ENCODE measurements at regions not wholly inside any gene's neighbourhood (a gene's known extent, or its start where the extent isn't known, plus 50 kb on each side); places are given as distances from the start of the nearest gene placed in this dataset.
A peak's percentile ranks its signal among the peaks of the same experiment; 100 is the strongest.

DNA sequence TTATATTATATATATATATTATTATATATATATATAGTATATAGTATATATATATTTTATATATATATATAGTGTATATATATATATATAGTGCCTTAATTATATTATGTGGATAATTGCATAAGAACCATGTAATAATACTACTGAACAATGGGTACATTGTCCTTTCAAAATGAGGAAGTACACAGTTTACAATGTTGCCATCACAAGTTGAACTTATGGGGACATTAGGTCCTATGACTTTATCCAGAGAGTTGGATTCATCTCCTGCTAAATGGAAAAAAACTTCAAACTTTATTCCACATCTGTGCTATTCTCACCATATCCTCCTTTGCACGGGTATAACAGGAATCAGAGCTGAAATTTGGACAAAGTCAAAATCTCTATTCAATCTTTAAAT lies 105.0 kb upstream of the AGR3 start:
- Histone ChIP-seq H3K4me3 (no peak overlapping the region), H3K36me3 (no peaks in the 10 kb centered on the region), H3K4me2 (no peak overlapping the region), H3K27me3 (no peaks in the 10 kb centered on the region), H3K27ac (no peak overlapping the region), H3K4me1 (peaks cover 0 to 40% (median 0%) of the 10 kb centered on the region in 10 experiments; a peak in 7 of 20 replicates), H3K9me3 (replicated peaks in 1 of 11) (0 out of 22 replicates have a peak, but pooled peaks cover 0 to 2% (median 0%) of the 10 kb centered on the region in 11 experiments), H4K20me1 (no peaks in the 10 kb centered on the region), H3K9ac (no peak overlapping the region)
- TF ChIP-seq Cebpa-rat (IDR thresholded peaks at IDR 0.05), result no peak

DNA sequence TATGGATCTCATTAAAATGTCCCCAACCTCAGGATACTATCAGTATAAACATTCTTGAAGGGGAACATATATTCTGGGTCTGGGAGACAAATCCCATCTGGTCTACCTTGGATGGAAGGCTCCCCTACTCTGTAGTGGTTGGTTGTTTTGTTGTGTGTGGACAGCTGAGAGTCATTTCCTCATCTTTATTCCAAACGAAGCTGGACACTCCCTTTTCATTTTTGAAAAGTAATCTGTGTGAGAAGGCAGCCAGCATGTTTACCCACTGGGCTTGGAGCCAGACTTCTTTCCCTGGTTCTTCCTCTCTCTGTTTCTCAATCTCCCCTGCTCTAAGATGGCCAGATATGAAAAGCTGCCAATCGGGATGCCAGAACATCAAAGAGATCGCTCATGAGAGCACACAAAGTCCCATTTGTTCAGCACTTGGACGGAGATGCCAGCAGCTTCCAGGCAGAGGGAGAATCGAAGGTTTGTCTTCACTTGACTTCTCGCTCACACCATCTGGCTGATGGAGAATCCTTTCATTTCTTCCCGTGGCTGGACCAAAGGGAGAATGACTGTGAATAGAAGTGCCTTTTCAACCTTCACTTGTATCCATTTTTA lies 108.1 kb upstream of the AGR3 start:
- H3K4me3 ChIP-seq, result peak overlapping the region in 1 of 10 experiments; percentile 1; a peak in 1 of 20 replicates
- no peaks in the 10 kb centered on the region for H3K27me3 ChIP-seq
- H3K9ac ChIP-seq, result 0 out of 22 replicates have a peak overlapping the region, but pooled peaks of 1 of the 11 experiments have one; percentile 26
- H3K4me2 ChIP-seq, result peak overlapping the region in 5 of 11 experiments; percentile 19 to 60 (median 57); a peak in 8 of 22 replicates
- no peaks in the 10 kb centered on the region for H3K36me3 ChIP-seq
- TF ChIP-seq Cebpa-rat (IDR thresholded peaks at IDR 0.05), result no peak
- H3K9me3 ChIP-seq (replicated peaks in 1 of 11), result peaks cover 0 to 10% (median 0%) of the 10 kb centered on the region in 11 experiments; a peak in 3 of 22 replicates
- peak overlapping the region in 3 of 11 experiments; percentile 23 to 39 (median 38); a peak in 4 of 22 replicates for H3K27ac ChIP-seq
- no peaks in the 10 kb centered on the region for H4K20me1 ChIP-seq
- peaks cover 0 to 18% (median 0%) of the 10 kb centered on the region in 10 experiments; a peak in 7 of 20 replicates for H3K4me1 ChIP-seq

DNA sequence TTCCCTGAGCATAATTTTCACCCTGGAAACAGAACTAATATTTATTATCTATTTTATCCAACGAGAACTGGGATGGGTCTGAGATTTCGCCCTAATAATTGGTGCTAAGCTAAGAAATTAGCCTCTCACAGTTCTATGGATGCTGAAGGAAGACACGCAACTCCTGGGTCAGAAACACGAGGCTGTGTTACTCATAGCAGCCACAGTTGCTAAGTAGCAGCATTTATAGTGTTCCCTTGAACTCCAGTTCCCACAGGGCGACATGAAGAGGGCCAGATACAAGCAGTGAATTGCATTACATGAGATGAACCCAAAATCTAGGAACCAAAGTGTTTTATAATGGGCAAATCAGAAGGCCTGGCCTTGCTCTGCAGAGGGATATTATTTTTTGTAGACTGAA lies 109.8 kb upstream of the AGR3 start:
- Histone ChIP-seq H3K36me3 (0 out of 22 replicates have a peak, but pooled peaks cover 0 to 5% (median 0%) of the 10 kb centered on the region in 11 experiments), H3K27ac (peak overlapping the region in 1 of 11 experiments; percentile 9; a peak in 1 of 22 replicates), H3K4me1 (peaks cover 0 to 18% (median 0%) of the 10 kb centered on the region in 10 experiments; a peak in 7 of 20 replicates), H3K4me2 (peak overlapping the region in 2 of 11 experiments; percentile 57; a peak in 2 of 22 replicates), H3K9ac (no peak overlapping the region), H3K27me3 (no peaks in the 10 kb centered on the region), H3K4me3 (no peak overlapping the region), H3K9me3 (replicated peaks in 1 of 11) (peaks cover 4 to 22% (median 7%) of the 10 kb centered on the region in 11 experiments; a peak in 20 of 22 replicates), H4K20me1 (no peaks in the 10 kb centered on the region)
- no peak for TF ChIP-seq Cebpa-rat (IDR thresholded peaks at IDR 0.05)

DNA sequence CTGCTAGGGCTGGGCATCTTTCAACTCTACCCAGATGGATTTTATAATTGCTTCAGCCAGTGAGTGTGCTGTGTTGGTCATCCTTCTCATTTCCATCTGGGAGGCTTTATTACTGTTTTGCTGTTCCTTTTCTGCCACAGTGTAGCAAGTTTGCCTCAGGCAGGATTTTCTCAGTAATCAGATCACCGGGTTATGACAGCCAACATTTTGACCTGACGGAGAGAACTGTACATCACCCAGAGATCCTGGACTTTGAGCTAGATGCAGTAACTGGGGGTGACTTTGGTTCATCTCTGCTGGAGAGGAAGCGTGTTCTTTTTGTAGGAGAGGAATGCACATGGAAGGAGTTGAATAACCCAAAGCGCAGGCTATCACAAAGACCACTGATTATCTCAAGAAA lies 111.8 kb upstream of the AGR3 start:
- H3K4me2 ChIP-seq, result no peak overlapping the region
- peaks cover 0 to 18% (median 0%) of the 10 kb centered on the region in 10 experiments; a peak in 7 of 20 replicates for H3K4me1 ChIP-seq
- peaks cover 11 to 41% (median 19%) of the 10 kb centered on the region in 11 experiments; a peak in 20 of 22 replicates for H3K9me3 ChIP-seq (replicated peaks in 1 of 11)
- 0 out of 22 replicates have a peak, but pooled peaks cover 0 to 7% (median 0%) of the 10 kb centered on the region in 11 experiments for H3K36me3 ChIP-seq
- H3K9ac ChIP-seq, result no peak overlapping the region
- H3K4me3 ChIP-seq, result no peak overlapping the region
- no peak overlapping the region for H3K27ac ChIP-seq
- no peaks in the 10 kb centered on the region for H4K20me1 ChIP-seq
- H3K27me3 ChIP-seq, result no peaks in the 10 kb centered on the region
- TF ChIP-seq Cebpa-rat (IDR thresholded peaks at IDR 0.05), result no peak

DNA sequence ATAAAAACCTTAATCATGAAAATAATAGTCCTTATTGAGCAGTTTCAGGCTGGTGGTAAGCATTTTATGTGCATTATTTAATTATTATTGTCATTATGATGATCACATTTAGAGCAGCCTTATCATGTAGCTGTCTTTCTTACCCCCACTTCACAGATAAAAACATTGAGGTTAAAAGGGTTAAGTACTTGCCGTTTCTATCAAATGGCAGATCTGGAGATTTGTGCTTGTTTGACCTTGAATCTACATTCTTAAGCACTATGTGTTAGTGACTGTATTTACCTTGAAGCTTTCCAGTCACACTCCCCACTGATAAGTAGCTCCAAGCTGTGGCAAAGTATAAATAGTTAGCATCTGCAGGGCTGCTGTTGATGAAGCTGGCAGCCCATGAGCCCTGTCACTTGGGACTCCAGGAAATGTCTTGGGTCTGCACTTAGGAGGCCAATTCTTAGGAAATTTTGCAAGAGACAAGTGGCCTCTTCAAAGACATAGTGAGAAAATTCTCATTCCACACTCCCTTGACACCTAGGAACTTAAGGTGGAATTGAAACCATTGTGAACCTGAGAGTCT lies 116.8 kb upstream of the AGR3 start:
- peak overlapping the region in 2 of 11 experiments; percentile 1 to 32; a peak in 1 of 22 replicates for H3K27ac ChIP-seq
- H3K4me1 ChIP-seq, result peaks cover 0 to 22% (median 7%) of the 10 kb centered on the region in 10 experiments; a peak in 12 of 20 replicates
- H3K36me3 ChIP-seq, result 0 out of 22 replicates have a peak, but pooled peaks cover 0 to 7% (median 0%) of the 10 kb centered on the region in 11 experiments
- TF ChIP-seq Cebpa-rat (IDR thresholded peaks at IDR 0.05), result no peak
- no peak overlapping the region for H3K4me3 ChIP-seq
- H3K4me2 ChIP-seq, result peak overlapping the region in 2 of 11 experiments; percentile 17 to 22; a peak in 2 of 22 replicates
- H3K9me3 ChIP-seq (replicated peaks in 1 of 11), result peaks cover 11 to 52% (median 19%) of the 10 kb centered on the region in 11 experiments; a peak in 20 of 22 replicates
- H3K27me3 ChIP-seq, result no peaks in the 10 kb centered on the region
- H3K9ac ChIP-seq, result no peak overlapping the region
- H4K20me1 ChIP-seq, result no peaks in the 10 kb centered on the region

DNA sequence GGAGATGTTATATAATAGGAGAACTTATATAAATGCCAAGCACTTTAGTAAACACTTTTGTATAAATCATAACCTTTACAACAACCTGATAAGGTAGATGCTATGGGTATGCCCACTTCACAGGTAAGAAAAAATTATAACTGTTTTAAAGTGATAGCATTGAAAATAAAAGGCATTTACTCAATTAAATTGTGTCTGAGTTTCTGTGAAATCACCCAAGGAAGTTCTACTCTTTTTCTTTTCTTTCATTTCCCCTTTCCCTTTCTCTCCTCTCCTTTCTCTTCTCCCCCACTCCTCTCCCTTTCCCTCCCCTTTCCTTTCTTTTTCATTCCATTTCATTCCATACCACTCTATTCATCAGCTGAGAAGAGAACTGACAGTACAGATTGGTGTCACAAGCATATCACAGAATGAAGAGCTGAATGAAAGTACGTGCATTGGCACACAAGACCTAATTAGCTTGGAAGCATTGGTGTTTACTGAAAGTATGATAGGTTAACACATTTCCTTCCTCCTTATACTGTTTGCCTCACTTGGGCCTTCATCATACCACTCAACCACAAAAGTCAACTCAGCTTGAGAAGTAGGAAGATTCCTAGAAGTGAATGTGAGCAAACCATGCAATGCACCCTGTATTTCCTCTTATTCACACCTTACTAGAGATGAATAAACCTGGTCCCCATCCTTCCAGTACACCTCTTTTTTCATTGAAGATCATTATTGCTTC lies 117.9 kb upstream of the AGR3 start:
- Histone ChIP-seq H3K4me1 (peaks cover 0 to 22% (median 7%) of the 10 kb centered on the region in 10 experiments; a peak in 12 of 20 replicates), H3K27ac (peak overlapping the region in 4 of 11 experiments; percentile 12 to 57 (median 37); a peak in 6 of 22 replicates), H3K36me3 (0 out of 22 replicates have a peak, but pooled peaks cover 0 to 7% (median 0%) of the 10 kb centered on the region in 11 experiments), H3K4me2 (peak overlapping the region in 8 of 11 experiments; percentile 7 to 44 (median 27); a peak in 12 of 22 replicates), H3K27me3 (no peaks in the 10 kb centered on the region), H3K9ac (no peak overlapping the region), H4K20me1 (no peaks in the 10 kb centered on the region), H3K9me3 (replicated peaks in 1 of 11) (peaks cover 11 to 49% (median 19%) of the 10 kb centered on the region in 11 experiments; a peak in 20 of 22 replicates), H3K4me3 (no peak overlapping the region)
- TF ChIP-seq Cebpa-rat (IDR thresholded peaks at IDR 0.05), result no peak

DNA sequence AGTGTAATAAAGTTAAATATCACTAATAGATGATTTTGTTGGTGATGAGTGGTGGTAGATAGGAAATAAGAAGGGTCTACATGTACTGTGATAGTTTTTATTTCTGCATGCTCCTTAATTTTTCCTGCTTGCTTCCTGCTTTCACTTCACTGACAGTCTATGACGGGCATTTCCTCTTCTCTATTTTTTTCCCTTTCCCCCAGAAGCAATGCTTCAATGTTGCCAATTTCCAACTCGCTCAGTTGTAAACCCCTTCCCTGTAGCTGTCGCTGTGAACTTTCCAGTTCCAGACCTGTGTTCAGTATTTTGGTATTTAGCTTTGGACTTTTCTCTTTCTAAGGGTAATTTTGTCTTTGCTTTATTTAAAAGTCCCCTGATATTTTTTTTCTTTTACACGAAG lies 123.5 kb upstream of the AGR3 start:
- peak overlapping the region in 2 of 11 experiments; percentile 11 to 20; a peak in 1 of 22 replicates for H3K27ac ChIP-seq
- no peak overlapping the region for H3K4me3 ChIP-seq
- no peaks in the 10 kb centered on the region for H3K36me3 ChIP-seq
- H3K4me2 ChIP-seq, result peak overlapping the region in 6 of 11 experiments; percentile 19 to 49 (median 32); a peak in 5 of 22 replicates
- peaks cover 0 to 44% (median 12%) of the 10 kb centered on the region in 10 experiments; a peak in 17 of 20 replicates for H3K4me1 ChIP-seq
- no peak overlapping the region for H3K9ac ChIP-seq
- no peak for TF ChIP-seq Cebpa-rat (IDR thresholded peaks at IDR 0.05)
- no peaks in the 10 kb centered on the region for H3K27me3 ChIP-seq
- H4K20me1 ChIP-seq, result no peaks in the 10 kb centered on the region
- peaks cover 0 to 11% (median 0%) of the 10 kb centered on the region in 11 experiments; a peak in 2 of 22 replicates for H3K9me3 ChIP-seq (replicated peaks in 1 of 11)

DNA sequence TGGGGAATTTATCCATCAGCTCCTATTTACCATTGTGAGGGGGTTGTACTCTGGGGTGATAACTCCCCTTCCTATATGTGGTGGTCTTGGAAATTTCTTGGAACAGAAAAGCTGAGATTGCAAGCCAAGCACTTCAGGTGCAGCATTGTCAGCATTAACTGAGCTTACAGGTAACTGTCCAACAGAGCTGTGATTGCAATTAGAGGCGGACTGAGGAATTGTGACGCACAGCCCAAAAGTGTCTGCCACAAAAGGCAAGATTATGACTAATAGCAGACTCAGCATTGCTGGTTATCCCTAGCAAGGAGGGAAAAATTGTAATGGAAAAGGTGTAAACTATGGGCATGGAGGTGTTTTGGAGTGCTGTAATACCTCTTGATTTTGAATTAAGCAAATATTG lies 126.1 kb upstream of the AGR3 start:
- Histone ChIP-seq H4K20me1 (no peaks in the 10 kb centered on the region), H3K27ac (no peak overlapping the region), H3K4me3 (no peak overlapping the region), H3K9ac (no peak overlapping the region), H3K9me3 (replicated peaks in 1 of 11) (peaks cover 0 to 21% (median 0%) of the 10 kb centered on the region in 11 experiments; a peak in 4 of 22 replicates), H3K4me1 (peaks cover 0 to 54% (median 17%) of the 10 kb centered on the region in 10 experiments; a peak in 17 of 20 replicates), H3K27me3 (no peaks in the 10 kb centered on the region), H3K36me3 (no peaks in the 10 kb centered on the region), H3K4me2 (peak overlapping the region in 1 of 11 experiments; percentile 23; a peak in 1 of 22 replicates)
- TF ChIP-seq Cebpa-rat (IDR thresholded peaks at IDR 0.05), result no peak

Measured in BLaER1 treated with 17β-estradiol and CSF1 and Interleukin-3, amounts not matched to agents 10 nM and 100 nM (cell line).